ENCODE measurements at regions not wholly inside any gene's neighbourhood (a gene's known extent, or its start where the extent isn't known, plus 50 kb on each side); places are given as distances from the start of the nearest gene placed in this dataset.

DNA sequence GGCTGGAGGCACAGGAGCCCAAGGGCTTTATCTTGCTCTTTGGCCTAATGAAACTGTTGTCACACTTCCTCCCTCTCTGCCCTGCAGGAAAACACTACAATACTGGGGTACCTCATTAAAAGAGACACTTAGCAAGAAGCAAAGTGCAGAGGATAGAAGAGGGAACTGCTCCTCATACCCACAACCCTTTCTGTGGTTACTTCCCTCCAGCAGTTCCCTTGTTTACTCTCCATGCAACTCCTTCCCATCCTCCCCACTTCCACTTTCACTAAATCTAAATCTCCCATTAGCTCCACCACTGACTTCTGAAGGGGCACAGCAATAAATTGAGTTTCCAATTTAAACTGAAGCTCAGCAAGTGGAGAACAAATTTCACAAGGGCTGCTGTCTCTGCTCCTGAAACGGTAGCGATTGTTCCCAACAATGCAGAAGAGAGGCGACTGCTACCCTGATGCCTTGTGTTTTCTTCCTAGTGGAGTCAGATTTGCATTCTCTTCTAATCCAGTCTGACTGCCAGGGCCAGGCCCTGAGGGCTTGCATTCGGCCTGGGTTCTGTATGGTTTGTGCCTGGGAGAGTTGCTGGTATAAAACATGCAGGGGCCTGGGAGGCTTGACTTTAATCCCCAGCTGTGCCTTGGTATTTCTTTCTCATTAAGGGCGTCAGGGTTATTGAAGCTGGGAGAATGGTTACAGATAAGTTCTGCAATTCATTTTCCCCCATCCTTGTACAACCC, 454.7 kb downstream of the TFAP2B start:
- H3K4me1 Mint-ChIP-seq: peaks cover 14% of the 10 kb centered on the region
- peak overlapping the region; percentile 15 for H3K27ac Mint-ChIP-seq
- TF ChIP-seq, protein P1, sequence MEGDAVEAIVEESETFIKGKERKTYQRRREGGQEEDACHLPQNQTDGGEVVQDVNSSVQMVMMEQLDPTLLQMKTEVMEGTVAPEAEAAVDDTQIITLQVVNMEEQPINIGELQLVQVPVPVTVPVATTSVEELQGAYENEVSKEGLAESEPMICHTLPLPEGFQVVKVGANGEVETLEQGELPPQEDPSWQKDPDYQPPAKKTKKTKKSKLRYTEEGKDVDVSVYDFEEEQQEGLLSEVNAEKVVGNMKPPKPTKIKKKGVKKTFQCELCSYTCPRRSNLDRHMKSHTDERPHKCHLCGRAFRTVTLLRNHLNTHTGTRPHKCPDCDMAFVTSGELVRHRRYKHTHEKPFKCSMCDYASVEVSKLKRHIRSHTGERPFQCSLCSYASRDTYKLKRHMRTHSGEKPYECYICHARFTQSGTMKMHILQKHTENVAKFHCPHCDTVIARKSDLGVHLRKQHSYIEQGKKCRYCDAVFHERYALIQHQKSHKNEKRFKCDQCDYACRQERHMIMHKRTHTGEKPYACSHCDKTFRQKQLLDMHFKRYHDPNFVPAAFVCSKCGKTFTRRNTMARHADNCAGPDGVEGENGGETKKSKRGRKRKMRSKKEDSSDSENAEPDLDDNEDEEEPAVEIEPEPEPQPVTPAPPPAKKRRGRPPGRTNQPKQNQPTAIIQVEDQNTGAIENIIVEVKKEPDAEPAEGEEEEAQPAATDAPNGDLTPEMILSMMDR (IDR thresholded peaks at IDR 0.05): no peak
- TF ChIP-seq EZH2phosphoT487 (IDR thresholded peaks at IDR 0.05) (no peak), EZH2 (IDR thresholded peaks at IDR 0.05) (no peak)

GRCh38 chr6:51277474-51277873, 458.8 kb downstream of the TFAP2B start:
- Mint-ChIP-seq H3K9me3 (peaks cover 11% of the 10 kb centered on the region), H3K36me3 (no peaks in the 10 kb centered on the region), H3K27ac (no peak overlapping the region), H3K27me3 (ENCODE audit: insufficient read depth, low read depth) (peaks cover 2% of the 10 kb centered on the region), H3K4me1 (peaks cover 15% of the 10 kb centered on the region), H3K4me3 (no peak overlapping the region)
- no peak for TF ChIP-seq EZH2 (IDR thresholded peaks at IDR 0.05)
- TF ChIP-seq, protein P1 (IDR thresholded peaks at IDR 0.05): no peak
- TF ChIP-seq EZH2phosphoT487 (IDR thresholded peaks at IDR 0.05): no peak
- Histone ChIP-seq H3K4me1 (peaks cover 16% of the 10 kb centered on the region), H3K79me2 (ENCODE audit: low read depth) (no peaks in the 10 kb centered on the region), H2AFZ (replicated peaks) (no peak overlapping the region), H3K36me3 (no peaks in the 10 kb centered on the region), H3K9me3 (ENCODE audit: low read depth) (no peaks in the 10 kb centered on the region), H3K27ac (no peak overlapping the region), H3K4me3 (no peak overlapping the region), H3K4me2 (no peak overlapping the region), H3K9ac (no peak overlapping the region), H4K20me1 (ENCODE audit: low read depth) (no peaks in the 10 kb centered on the region), H3K27me3 (no peaks in the 10 kb centered on the region), H3F3A (ENCODE audit: low read depth) (peaks cover 14% of the 10 kb centered on the region)
- DNase-seq (ENCODE audit: low spot score): no peak

More for the DNA sequence above, 454.7 kb downstream of the TFAP2B start:
- Histone ChIP-seq H3K9me3 (ENCODE audit: low read depth) (no peaks in the 10 kb centered on the region), H3K79me2 (ENCODE audit: low read depth) (no peaks in the 10 kb centered on the region), H3K4me3 (no peak overlapping the region), H3K4me2 (peak overlapping the region; percentile 62), H3K36me3 (no peaks in the 10 kb centered on the region), H3F3A (ENCODE audit: low read depth) (peaks cover 14% of the 10 kb centered on the region), H4K20me1 (ENCODE audit: low read depth) (no peaks in the 10 kb centered on the region), H3K27me3 (no peaks in the 10 kb centered on the region), H3K4me1 (peaks cover 16% of the 10 kb centered on the region), H2AFZ (replicated peaks) (peak overlapping the region; percentile 55), H3K27ac (peak overlapping the region; percentile 86), H3K9ac (no peak overlapping the region)
- H3K4me3 Mint-ChIP-seq: no peak overlapping the region
- H3K9me3 Mint-ChIP-seq: no peaks in the 10 kb centered on the region
- H3K27me3 Mint-ChIP-seq (ENCODE audit: insufficient read depth, low read depth): peaks cover 2% of the 10 kb centered on the region
- no peaks in the 10 kb centered on the region for H3K36me3 Mint-ChIP-seq
- DNase-seq (ENCODE audit: low spot score): peak; percentile 71

DNA sequence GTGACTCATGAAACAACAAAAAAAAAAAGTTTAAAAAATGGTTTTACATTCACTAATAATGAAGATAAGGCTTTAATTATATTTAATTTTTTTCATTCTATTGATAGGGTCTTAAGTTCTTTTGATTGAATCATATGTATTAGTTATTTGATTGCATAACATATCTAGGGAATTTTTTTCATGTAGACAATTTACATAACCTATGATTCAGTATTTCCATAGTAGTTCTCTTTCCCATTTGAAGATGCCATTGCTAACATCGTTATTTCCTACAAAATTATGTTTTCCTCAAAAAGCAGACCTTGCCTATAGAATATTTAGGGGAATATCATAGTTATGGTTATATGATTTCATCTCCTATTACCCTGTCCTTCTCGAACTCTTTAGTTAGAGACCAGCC, 463.4 kb downstream of the TFAP2B start:
- Histone ChIP-seq H2AFZ (replicated peaks) (no peak overlapping the region), H3K9me3 (ENCODE audit: low read depth) (no peaks in the 10 kb centered on the region), H3F3A (ENCODE audit: low read depth) (no peaks in the 10 kb centered on the region), H4K20me1 (ENCODE audit: low read depth) (no peaks in the 10 kb centered on the region), H3K4me1 (peaks cover 10% of the 10 kb centered on the region), H3K36me3 (no peaks in the 10 kb centered on the region), H3K27me3 (no peaks in the 10 kb centered on the region), H3K79me2 (ENCODE audit: low read depth) (no peaks in the 10 kb centered on the region), H3K27ac (no peak overlapping the region), H3K4me3 (no peak overlapping the region), H3K4me2 (no peak overlapping the region), H3K9ac (no peak overlapping the region)
- Mint-ChIP-seq H3K27ac (no peak overlapping the region), H3K27me3 (ENCODE audit: insufficient read depth, low read depth) (no peaks in the 10 kb centered on the region), H3K4me1 (peaks cover 7% of the 10 kb centered on the region), H3K36me3 (no peaks in the 10 kb centered on the region), H3K4me3 (no peak overlapping the region), H3K9me3 (peaks cover 11% of the 10 kb centered on the region)
- TF ChIP-seq, protein P1 (IDR thresholded peaks at IDR 0.05): no peak
- TF ChIP-seq EZH2 (IDR thresholded peaks at IDR 0.05) (no peak), EZH2phosphoT487 (IDR thresholded peaks at IDR 0.05) (no peak)
- DNase-seq (ENCODE audit: low spot score): no peak
